Esophagus squamous epithelium (tissue), 5 donors: ENCODE measurements at regions not wholly inside any gene's neighbourhood (a gene's known extent, or its start where the extent isn't known, plus 50 kb on each side); places are given as distances from the start of the nearest gene placed in this dataset.
"Not testable (repeated sequence)": the region's sequence is repeated elsewhere in the genome, so short reads cannot be mapped to it uniquely, and the experiment has no call there.

Experiments used
- DNase-seq: peaks from one replicate; lab custom pipeline; 2025; lab: John Stamatoyannopoulos, UW
- H3K27ac ChIP-seq, 4 donors: fragments of 200-600 bp; sonication (generic); one replicate each; pipeline ENCODE4 v1.5.1; 2016 to 2019; ENCODE audit warnings: mild to moderate bottlenecking in 1 of 4
- H3K27me3 ChIP-seq, 4 donors: fragments of 200-600 bp; sonication (generic); 1 replicate in 3 of 4; 2 replicates in 1 of 4; pipeline versions ENCODE4 v1.5.1 to v1.6.0; 2017 to 2021; ENCODE audit warnings: antibody characterized with exemption in 1 of 4
- H3K36me3 ChIP-seq, 3 donors: fragments of 200-600 bp; sonication (generic); one replicate each; pipeline ENCODE4 v1.5.1; 2016 to 2019
- H3K4me1 ChIP-seq, 3 donors: fragments of 200-600 bp; sonication (generic); one replicate each; pipeline ENCODE4 v1.5.1; 2017 to 2019
- H3K4me3 ChIP-seq, 4 donors: fragments of 200-600 bp; sonication (generic); 1 replicate in 3 of 4; 2 replicates in 1 of 4; pipeline ENCODE4 v1.5.1; 2016 to 2019; ENCODE audit warnings: mild to moderate bottlenecking in 2 of 4, moderate library complexity in 1 of 4
- H3K9me3 ChIP-seq, 3 donors: fragments of 200-600 bp; sonication (generic); one replicate each; pipeline ENCODE4 v1.5.1; 2016 to 2019
- CTCF ChIP-seq, 6 experiments: fragments of 450-650 bp in 4 of 6; fragments of 200-600 bp in 2 of 6; sonication (generic) in 2 of 6; IDR thresholded peaks; one replicate each; pipeline ENCODE4 v1.5.1; 2016 to 2019; ENCODE audit warnings: antibody characterized with exemption in 6 of 6, mild to moderate bottlenecking in 4 of 6, moderate library complexity in 4 of 6
- POLR2A ChIP-seq, 4 donors: fragments of 450-650 bp; IDR thresholded peaks; one replicate each; pipeline ENCODE4 v1.6.1; 2017; ENCODE audit warnings: antibody characterized with exemption in 4 of 4, mild to moderate bottlenecking in 4 of 4, moderate library complexity in 3 of 4
- WGBS, 2 donors: methylation state at CpG; one replicate each; pipeline ENCODE4 v1.1.5; 2018; 5-methylcytosine and 5-hydroxymethylcytosine counted together
- intact Hi-C: fragments of 100-400 bp; cut with DNase I; formaldehyde crosslinking; loops from one replicate; pipeline ENCODE4 v1.15.0; 2022
- donor health status: DM: yes; HTN: yes; CAD: no.

- WGBS, 2 donors: 34 to 42% methylated on average over 11 of the region's 11 CpGs
- H3K4me1 ChIP-seq: peaks cover 0 to 9% (median 0%) of the 10 kb centered on the region in 3 donors
- H3K4me3 ChIP-seq: peak overlapping the region in 1 of 4 donors; percentile 37
- no peak overlapping the region for H3K27ac ChIP-seq
- no peak for TF ChIP-seq POLR2A (IDR thresholded peaks at IDR 0.05)
- no peak for TF ChIP-seq CTCF (IDR thresholded peaks at IDR 0.05)
- DNase-seq: no peak
- H3K27me3 ChIP-seq: no peaks in the 10 kb centered on the region
- no peaks in the 10 kb centered on the region for H3K9me3 ChIP-seq
- intact Hi-C loops: no loop called here
- H3K36me3 ChIP-seq: no peaks in the 10 kb centered on the region
These were observed 228.6 kb upstream of the JARID2 start for GRCh38 chr6:15017261-15017660.

GRCh38 chr6:15017803-15018202 lies 228.1 kb upstream of the JARID2 start:
- Histone ChIP-seq H3K9me3 (no peaks in the 10 kb centered on the region), H3K4me3 (no peak overlapping the region), H3K27ac (no peak overlapping the region), H3K36me3 (no peaks in the 10 kb centered on the region), H3K27me3 (no peaks in the 10 kb centered on the region), H3K4me1 (peaks cover 0 to 9% (median 0%) of the 10 kb centered on the region in 3 donors)
- TF ChIP-seq CTCF (IDR thresholded peaks at IDR 0.05) (no peak), POLR2A (IDR thresholded peaks at IDR 0.05) (no peak)
- DNase-seq: no peak
- 92 to 97% methylated on average over 6 of the region's 9 CpGs for WGBS, 2 donors
- intact Hi-C loops: no loop called here

- DNase-seq: no peak
- H3K27ac ChIP-seq: no peak overlapping the region
These were observed 225.6 kb upstream of the JARID2 start for GRCh38 chr6:15020119-15020770.

GRCh38 chr6:15021074-15021473 lies 224.8 kb upstream of the JARID2 start:
- WGBS, 2 donors: 83 to 86% methylated on average over 5 to 7 of the region's 7 CpGs

More at GRCh38 chr6:15020119-15020770, 225.6 kb upstream of the JARID2 start:
- no peak for TF ChIP-seq CTCF (IDR thresholded peaks at IDR 0.05)
- TF ChIP-seq POLR2A (IDR thresholded peaks at IDR 0.05): no peak
- Histone ChIP-seq H3K4me3 (no peak overlapping the region), H3K9me3 (no peaks in the 10 kb centered on the region), H3K36me3 (no peaks in the 10 kb centered on the region), H3K27me3 (no peaks in the 10 kb centered on the region), H3K4me1 (peaks cover 0 to 9% (median 0%) of the 10 kb centered on the region in 3 donors)
- 91% methylated on average over 7 to 8 of the region's 8 CpGs for WGBS, 2 donors
- intact Hi-C loops: no loop called here

GRCh38 chr6:15023018-15023417 lies 222.9 kb upstream of the JARID2 start:
- H3K4me1 ChIP-seq, H3K9me3 ChIP-seq, H3K36me3 ChIP-seq, H3K27ac ChIP-seq, H3K4me3 ChIP-seq, intact Hi-C loops, H3K27me3 ChIP-seq, DNase-seq: not testable (repeated sequence)
- WGBS, 2 donors: 77 to 94% methylated on average over 11 of the region's 14 CpGs

More at GRCh38 chr6:15021074-15021473, 224.8 kb upstream of the JARID2 start:
- no peak overlapping the region for H3K4me3 ChIP-seq
- no peaks in the 10 kb centered on the region for H3K36me3 ChIP-seq
- no peaks in the 10 kb centered on the region for H3K27me3 ChIP-seq
- H3K4me1 ChIP-seq: peaks cover 0 to 9% (median 0%) of the 10 kb centered on the region in 3 donors
- no peak for TF ChIP-seq CTCF (IDR thresholded peaks at IDR 0.05)
- TF ChIP-seq POLR2A (IDR thresholded peaks at IDR 0.05): no peak
- DNase-seq: no peak
- H3K27ac ChIP-seq: no peak overlapping the region
- no peaks in the 10 kb centered on the region for H3K9me3 ChIP-seq
- intact Hi-C loops: no loop called here
